HepG2 (cell line): ENCODE measurements at regions not wholly inside any gene's neighbourhood (a gene's known extent, or its start where the extent isn't known, plus 50 kb on each side); places are given as distances from the start of the nearest gene placed in this dataset.

Source experiments
- ARID2 ChIP-seq: sonication (generic); formaldehyde crosslinking; IDR thresholded peaks from 2 replicates; pipeline ENCODE4 v1.8.1; 2022; ENCODE audit warnings: mild to moderate bottlenecking, missing genetic modification reagents, borderline replicate concordance
- FOXM1 ChIP-seq: sonication (generic); formaldehyde crosslinking; IDR thresholded peaks from 2 replicates; pipeline ENCODE4 v1.5.0; 2020; ENCODE audit warnings: missing genetic modification reagents
- HDAC6 ChIP-seq: fragments of 200-600 bp; sonication (generic); IDR thresholded peaks from 2 replicates; pipeline ENCODE4 v1.7.0; 2017; ENCODE audit warnings: mild to moderate bottlenecking, antibody characterized with exemption, low read length, low read depth
- KLF13 ChIP-seq: sonication (generic); formaldehyde crosslinking; IDR thresholded peaks from 2 replicates; pipeline ENCODE4 v1.4.0; 2020; ENCODE audit warnings: mild to moderate bottlenecking, missing genetic modification reagents
- RAD21 ChIP-seq: fragments of 450-650 bp; formaldehyde crosslinking; IDR thresholded peaks from 2 replicates; pipeline ENCODE4 v1.5.0; 2020; ENCODE audit warnings: mild to moderate bottlenecking
- RBFOX2 ChIP-seq: fragments of 200-400 bp; formaldehyde crosslinking; IDR thresholded peaks from 2 replicates; pipeline ENCODE4 v1.6.1; 2017; ENCODE audit warnings: low read depth, mild to moderate bottlenecking, low read length
- TCF7 ChIP-seq: sonication (generic); IDR thresholded peaks from 2 replicates; pipeline ENCODE4 v1.6.1; 2016; ENCODE audit warnings: antibody characterized with exemption, low read depth
- TRIM24 ChIP-seq: sonication (generic); formaldehyde crosslinking; IDR thresholded peaks from 2 replicates; pipeline ENCODE4 v1.8.0; 2022; ENCODE audit warnings: mild to moderate bottlenecking, missing genetic modification reagents
- ZNF235 ChIP-seq: sonication (generic); formaldehyde crosslinking; IDR thresholded peaks from 2 replicates; pipeline ENCODE4 v1.8.1; 2023; ENCODE audit warnings: mild to moderate bottlenecking, missing genetic modification reagents, borderline replicate concordance
- ZNF547 ChIP-seq: sonication (generic); formaldehyde crosslinking; IDR thresholded peaks from 2 replicates; pipeline ENCODE4 v1.5.1; 2020; ENCODE audit warnings: mild to moderate bottlenecking, missing genetic modification reagents

DNA sequence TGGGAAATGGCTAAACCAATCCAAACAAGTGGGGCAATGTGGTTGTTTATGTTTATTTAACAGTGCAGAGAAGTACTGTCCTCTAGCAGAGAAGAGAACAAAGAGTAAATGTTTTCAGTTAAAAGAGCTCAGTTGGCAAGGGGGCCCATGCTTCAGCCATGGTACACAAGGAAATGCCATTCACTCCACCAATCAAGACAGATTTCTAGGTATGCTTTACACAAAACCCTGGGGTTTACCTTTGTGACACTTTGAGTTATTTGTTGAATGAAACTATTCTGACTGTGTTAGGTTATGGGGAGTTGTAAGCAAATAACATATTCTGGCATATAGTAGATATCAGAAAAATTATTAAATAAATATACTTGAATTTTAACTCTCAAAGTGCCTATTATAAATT is 228.5 kb upstream of the MME start:
- TF ChIP-seq RBFOX2: no peak
- TF ChIP-seq FOXM1: no peak
- no peak for TF ChIP-seq TRIM24 (CRISPR knock-in tag)
- TF ChIP-seq ARID2 (CRISPR knock-in tag): no peak
- TF ChIP-seq HDAC6: no peak
- no peak for TF ChIP-seq ZNF235
- TF ChIP-seq RAD21 (CRISPR knock-in tag): no peak
- no peak for TF ChIP-seq ZNF547
- no peak for TF ChIP-seq TCF7
- no peak for TF ChIP-seq KLF13
